Caco-2 (cell line): ENCODE measurements at regions not wholly inside any gene's neighbourhood (a gene's known extent, or its start where the extent isn't known, plus 50 kb on each side); places are given as distances from the start of the nearest gene placed in this dataset.

Experiments
- BruUV-seq: library from RNA; stranded (reverse); fragments of 400-500 nt; replicated peaks from 2 replicates; lab custom pipeline; 2021; lab: Mats Ljungman, UMichigan
- CTCF ChIA-PET: fragments of 300-600 bp; sonication (Branson Sonifier 250); formaldehyde crosslinking; loops from one replicate; lab custom pipeline; 2022; ENCODE audit warnings: antibody characterized with exemption; lab: Charles Lee
- POLR2A ChIA-PET: fragments of 300-600 bp; sonication (Branson Sonifier 250); formaldehyde crosslinking; loops from one replicate; lab custom pipeline; 2022; ENCODE audit warnings: antibody characterized with exemption; lab: Charles Lee
- DNase-seq, 2 experiments: peaks; one replicate each; pipeline versions ENCODE4 v3.0.0 to v3.0.0-alpha.2; 2020 to 2022
- H3K27me3 ChIP-seq: replicated peaks from 2 replicates; pipeline ENCODE4 v1.6.0; 2011; ENCODE audit warnings: low read length; ENCODE audit not compliant: control insufficient read depth, insufficient read depth
- H3K36me3 ChIP-seq: 2 replicates; pipeline ENCODE4 v1.5.1; 2011; ENCODE audit warnings: low read length; ENCODE audit not compliant: control insufficient read depth, insufficient read depth
- H3K4me1 ChIP-seq: fragments of 250-450 bp; sonication (Bioruptor Pico); 2 replicates; pipeline ENCODE4 v1.5.1; 2020; ENCODE audit warnings: mild to moderate bottlenecking
- H3K4me3 ChIP-seq: 2 replicates; pipeline ENCODE4 v1.5.1; 2011; ENCODE audit warnings: low read depth, mild to moderate bottlenecking, control low read depth, low read length
- H3K9me3 ChIP-seq: fragments of 250-450 bp; sonication (Bioruptor Pico); 2 replicates; pipeline ENCODE4 v1.5.1; 2020; ENCODE audit warnings: mild to moderate bottlenecking, moderate library complexity
- H3K27ac Mint-ChIP-seq: one replicate; pipeline ENCODE4 v1.8.0; 2022; ENCODE audit warnings: mixed read lengths; ENCODE audit not compliant: unreplicated experiment
- H3K27me3 Mint-ChIP-seq: one replicate; pipeline ENCODE4 v1.8.0; 2022; ENCODE audit warnings: mixed read lengths; ENCODE audit not compliant: insufficient read depth, unreplicated experiment
- H3K36me3 Mint-ChIP-seq: one replicate; pipeline ENCODE4 v1.8.0; 2022; ENCODE audit warnings: mild to moderate bottlenecking, mixed read lengths; ENCODE audit not compliant: insufficient read depth, unreplicated experiment
- H3K4me1 Mint-ChIP-seq: one replicate; pipeline ENCODE4 v1.8.0; 2022; ENCODE audit warnings: low read depth, mixed read lengths; ENCODE audit not compliant: unreplicated experiment
- H3K4me3 Mint-ChIP-seq: one replicate; pipeline ENCODE4 v1.8.0; 2022; ENCODE audit warnings: mild to moderate bottlenecking, moderate library complexity, mixed read lengths; ENCODE audit not compliant: unreplicated experiment
- H3K9me3 Mint-ChIP-seq: one replicate; pipeline ENCODE4 v1.8.0; 2022; ENCODE audit warnings: mixed read lengths; ENCODE audit not compliant: unreplicated experiment
- CTCF ChIP-seq, 2 experiments: fragments of 200-600 bp in 1 of 2; IDR thresholded peaks; 1 replicate in 1 of 2; 2 replicates in 1 of 2; pipeline versions ENCODE4 v1.5.1 to v1.8.0; 2011 to 2022; ENCODE audit warnings: antibody characterized with exemption in 1 of 2, control low read depth in 1 of 2, inconsistent platforms in 1 of 2, low read depth in 1 of 2, low read length in 1 of 2, mild to moderate bottlenecking in 1 of 2, moderate library complexity in 1 of 2; ENCODE audit not compliant: insufficient read depth in 1 of 2, severe bottlenecking in 1 of 2, unreplicated experiment in 1 of 2
- intact Hi-C: fragments of 100-400 bp; cut with micrococcal nuclease; formaldehyde crosslinking; loops from one replicate; pipeline ENCODE4 v1.10.0; 2022; ENCODE audit not compliant: unreplicated experiment

DNA sequence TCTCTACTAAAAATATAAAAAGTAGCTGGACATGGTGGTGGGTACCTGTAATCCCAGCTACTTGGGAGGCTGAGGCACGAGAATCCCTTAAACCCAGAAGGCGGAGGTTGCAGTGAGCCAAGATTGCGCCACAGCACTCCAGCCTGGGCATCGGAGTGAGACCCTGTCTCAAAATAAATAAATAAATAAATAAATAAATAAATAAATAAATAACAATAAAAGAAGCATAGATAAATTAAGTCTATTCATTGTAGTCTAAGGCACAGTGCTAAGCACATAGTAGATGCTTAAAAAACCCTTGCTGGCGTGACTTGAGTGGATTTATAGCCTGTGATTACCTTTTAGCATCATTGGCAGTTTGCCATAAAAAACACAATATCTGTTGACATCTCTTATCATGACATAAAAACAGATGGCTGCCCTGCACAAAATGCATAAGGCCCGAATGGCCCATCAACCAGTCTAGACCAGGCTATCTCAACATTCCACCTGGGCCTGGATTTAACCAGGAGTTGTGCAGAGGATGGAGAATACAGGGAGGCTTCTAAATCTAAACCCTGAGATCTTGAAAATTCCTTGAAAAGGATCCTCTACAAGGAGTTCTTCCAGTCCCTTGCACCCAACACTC lies 94.9 kb downstream of the PRLHR start:
- CTCF ChIA-PET, result no interaction called here
- Mint-ChIP-seq H3K36me3 (no peaks in the 10 kb centered on the region), H3K9me3 (peaks cover 9% of the 10 kb centered on the region), H3K4me3 (no peak overlapping the region), H3K4me1 (peaks cover 11% of the 10 kb centered on the region), H3K27ac (no peak overlapping the region), H3K27me3 (peaks cover 2% of the 10 kb centered on the region)
- no peaks in the 10 kb centered on the region for H3K36me3 ChIP-seq
- intact Hi-C loops, result no loop called here
- H3K4me3 ChIP-seq, result no peak overlapping the region
- no peaks in the 10 kb centered on the region for H3K9me3 ChIP-seq
- no peak for TF ChIP-seq CTCF (IDR thresholded peaks at IDR 0.05; ENCODE audit: insufficient read depth in 1 of 2, low read depth in 1 of 2, low read length in 1 of 2, severe bottlenecking in 1 of 2, unreplicated experiment in 1 of 2)
- H3K4me1 ChIP-seq, result no peaks in the 10 kb centered on the region
- no TSS peak for BruUV-seq
- POLR2A ChIA-PET, result no interaction called here
- DNase-seq, result no peak
- H3K27me3 ChIP-seq, result no peaks in the 10 kb centered on the region

DNA sequence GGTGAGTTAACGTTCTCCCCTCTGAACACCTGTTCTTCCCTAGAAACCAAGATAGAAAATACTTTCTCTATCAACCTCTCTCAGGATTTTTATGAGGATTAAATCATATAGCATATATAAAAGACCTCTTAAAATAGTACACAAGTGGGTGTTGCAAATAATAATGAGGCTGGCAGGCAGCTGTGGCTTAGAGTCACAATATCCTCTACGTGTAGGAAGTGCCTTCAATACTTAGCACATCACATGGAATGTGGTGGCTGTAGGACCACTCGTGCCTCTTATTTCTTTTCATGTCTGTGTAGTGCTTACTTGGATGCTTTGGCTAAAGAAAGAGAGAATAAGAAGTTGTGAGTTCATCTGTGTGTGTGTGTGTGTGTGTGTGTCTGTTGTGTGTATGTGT lies 96.3 kb downstream of the PRLHR start:
- no peak for DNase-seq
- intact Hi-C loops, result no loop called here
- H3K27ac Mint-ChIP-seq, result no peak overlapping the region
- ChIA-PET CTCF (no interaction called here), POLR2A (no interaction called here)
- no peaks in the 10 kb centered on the region for H3K4me1 ChIP-seq
- BruUV-seq, result no TSS peak
- no peak for TF ChIP-seq CTCF (IDR thresholded peaks at IDR 0.05; ENCODE audit: insufficient read depth in 1 of 2, low read depth in 1 of 2, low read length in 1 of 2, severe bottlenecking in 1 of 2, unreplicated experiment in 1 of 2)
- peaks cover 2% of the 10 kb centered on the region for H3K27me3 Mint-ChIP-seq
- H3K36me3 ChIP-seq, result no peaks in the 10 kb centered on the region
- H3K36me3 Mint-ChIP-seq, result no peaks in the 10 kb centered on the region
- no peaks in the 10 kb centered on the region for H3K27me3 ChIP-seq
- H3K4me3 ChIP-seq, result no peak overlapping the region
- peaks cover 9% of the 10 kb centered on the region for H3K9me3 Mint-ChIP-seq
- no peak overlapping the region for H3K4me3 Mint-ChIP-seq
- no peaks in the 10 kb centered on the region for H3K9me3 ChIP-seq
- peaks cover 7% of the 10 kb centered on the region for H3K4me1 Mint-ChIP-seq

DNA sequence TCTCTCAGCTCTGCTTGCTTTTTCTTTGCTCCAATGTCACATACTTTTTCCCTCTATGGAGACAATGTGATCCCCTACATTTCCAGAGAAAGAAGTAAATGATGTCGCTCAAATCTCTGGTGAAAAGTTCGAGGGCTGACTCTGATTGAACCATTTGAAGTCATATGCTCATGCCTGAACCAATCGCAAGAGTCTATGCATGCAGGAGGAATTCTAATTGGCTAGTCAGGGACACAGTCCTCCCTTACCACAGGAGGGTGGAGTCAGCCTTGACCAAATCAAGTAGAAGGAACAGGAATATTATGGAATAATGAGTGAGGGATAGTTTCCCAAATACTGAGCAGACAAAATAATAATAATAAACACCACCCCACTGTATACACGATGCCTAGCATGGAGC lies 96.8 kb downstream of the PRLHR start:
- no peak overlapping the region for H3K27ac Mint-ChIP-seq
- H3K27me3 Mint-ChIP-seq, result peaks cover 2% of the 10 kb centered on the region
- H3K36me3 Mint-ChIP-seq, result no peaks in the 10 kb centered on the region
- no peak for TF ChIP-seq CTCF (IDR thresholded peaks at IDR 0.05; ENCODE audit: insufficient read depth in 1 of 2, low read depth in 1 of 2, low read length in 1 of 2, severe bottlenecking in 1 of 2, unreplicated experiment in 1 of 2)
- Histone ChIP-seq H3K36me3 (no peaks in the 10 kb centered on the region), H3K4me3 (no peak overlapping the region), H3K4me1 (no peaks in the 10 kb centered on the region), H3K27me3 (no peaks in the 10 kb centered on the region), H3K9me3 (no peaks in the 10 kb centered on the region)
- H3K4me3 Mint-ChIP-seq, result no peak overlapping the region
- H3K9me3 Mint-ChIP-seq, result peaks cover 9% of the 10 kb centered on the region
- intact Hi-C loops, result no loop called here
- CTCF ChIA-PET, result no interaction called here
- no TSS peak for BruUV-seq
- DNase-seq, result no peak
- peaks cover 2% of the 10 kb centered on the region for H3K4me1 Mint-ChIP-seq
- POLR2A ChIA-PET, result no interaction called here
